ENCODE measurements at regions not wholly inside any gene's neighbourhood (a gene's known extent, or its start where the extent isn't known, plus 50 kb on each side); places are given as distances from the start of the nearest gene placed in this dataset.

GRCh38 chr6:95867205-95867604, 148.6 kb upstream of the FUT9 start:
- no peak for TF ChIP-seq SP4 (CRISPR knock-in tag; IDR thresholded peaks at IDR 0.05)
- TF ChIP-seq POLR2A (IDR thresholded peaks at IDR 0.05; ENCODE audit: insufficient read depth in 1 of 2, low read depth in 2 of 2, low read length in 2 of 2): no peak
- TF ChIP-seq NBN (conservative IDR thresholded peaks at IDR 0.05): no peak
- TF ChIP-seq KLF13 (CRISPR knock-in tag; IDR thresholded peaks at IDR 0.05): no peak
- no peak for TF ChIP-seq ZFP36 (IDR thresholded peaks at IDR 0.05; ENCODE audit: borderline replicate concordance, low read depth, low read length, partially characterized antibody)
- no peak for TF ChIP-seq RFX1 (IDR thresholded peaks at IDR 0.05)
- no peak for TF ChIP-seq CTCF (CRISPR knock-in tag; IDR thresholded peaks at IDR 0.05)
- no peak for TF ChIP-seq HOXA7 (CRISPR knock-in tag; IDR thresholded peaks at IDR 0.05)
- TF ChIP-seq NFRKB (IDR thresholded peaks at IDR 0.05): no peak
- no peak for TF ChIP-seq ONECUT2 (CRISPR knock-in tag; IDR thresholded peaks at IDR 0.05)
- TF ChIP-seq MTF2 (CRISPR knock-in tag; IDR thresholded peaks at IDR 0.05; ENCODE audit: borderline replicate concordance): no peak

Data from HepG2 (cell line).